GM23338 (cell line): ENCODE measurements at regions not wholly inside any gene's neighbourhood (a gene's known extent, or its start where the extent isn't known, plus 50 kb on each side); places are given as distances from the start of the nearest gene placed in this dataset.

Source experiments
- ATAC-seq: fragments of 200-7000 bp; cut with Tn5 transposase; 3 replicates; pipeline ENCODE4 v1.9.1; 2020
- DNase-seq: peaks from one replicate; pipeline ENCODE4 v3.0.0-alpha.2; 2015; ENCODE audit warnings: low spot score
- H2AFZ ChIP-seq: fragments of 200-600 bp; sonication (generic); 2 replicates; pipeline ENCODE4 v1.8.0; 2016; ENCODE audit warnings: antibody characterized with exemption, mild to moderate bottlenecking, moderate library complexity
- H3F3A ChIP-seq: fragments of 200-600 bp; sonication (generic); replicated peaks from 2 replicates; pipeline ENCODE4 v1.8.0; 2017; ENCODE audit warnings: antibody characterized with exemption, mixed run types, low read depth
- H3K27ac ChIP-seq: fragments of 200-600 bp; sonication (generic); 2 replicates; pipeline ENCODE4 v1.6.1; 2016; ENCODE audit warnings: low read depth
- H3K27me3 ChIP-seq: fragments of 200-600 bp; sonication (generic); 2 replicates; pipeline ENCODE4 v1.8.0; 2016; ENCODE audit warnings: mild to moderate bottlenecking, mixed run types, moderate library complexity; ENCODE audit not compliant: insufficient read depth
- H3K36me3 ChIP-seq: fragments of 200-600 bp; sonication (generic); 2 replicates; pipeline ENCODE4 v1.8.0; 2016; ENCODE audit warnings: mild to moderate bottlenecking; ENCODE audit not compliant: insufficient read depth
- H3K4me1 ChIP-seq: fragments of 200-600 bp; sonication (generic); 2 replicates; pipeline ENCODE4 v1.8.0; 2016; ENCODE audit warnings: mild to moderate bottlenecking, moderate library complexity; ENCODE audit not compliant: insufficient read depth
- H3K4me2 ChIP-seq: fragments of 200-600 bp; sonication (generic); 2 replicates; pipeline ENCODE4 v1.7.1; 2017; ENCODE audit warnings: mixed run types
- H3K4me3 ChIP-seq: fragments of 200-600 bp; sonication (generic); 2 replicates; pipeline ENCODE4 v1.6.1; 2016; ENCODE audit warnings: mixed run types
- H3K79me2 ChIP-seq: fragments of 200-600 bp; sonication (generic); replicated peaks from 2 replicates; pipeline ENCODE4 v1.8.0; 2017; ENCODE audit warnings: mild to moderate bottlenecking; ENCODE audit not compliant: insufficient read depth
- H3K9me2 ChIP-seq: fragments of 200-600 bp; sonication (generic); 2 replicates; pipeline ENCODE4 v1.8.0; 2017; ENCODE audit not compliant: insufficient read depth
- H4K20me1 ChIP-seq: fragments of 200-600 bp; sonication (generic); replicated peaks from 2 replicates; pipeline ENCODE4 v1.8.0; 2017; ENCODE audit warnings: mild to moderate bottlenecking; ENCODE audit not compliant: insufficient read depth
- H3K27ac Mint-ChIP-seq: 2 replicates; pipeline ENCODE4 v1.8.0; 2020; ENCODE audit warnings: inconsistent platforms, mild to moderate bottlenecking, moderate library complexity, mixed read lengths
- H3K27me3 Mint-ChIP-seq: 3 replicates; pipeline ENCODE4 v1.8.0; 2022; ENCODE audit warnings: low read depth, mild to moderate bottlenecking, moderate library complexity, mixed read lengths, inconsistent platforms; ENCODE audit not compliant: insufficient read depth, poor library complexity
- H3K36me3 Mint-ChIP-seq: 3 replicates; pipeline ENCODE4 v1.8.0; 2021; ENCODE audit warnings: low read depth, mild to moderate bottlenecking, inconsistent platforms, moderate library complexity, mixed read lengths
- H3K4me1 Mint-ChIP-seq: 3 replicates; pipeline ENCODE4 v1.8.0; 2020; ENCODE audit warnings: mild to moderate bottlenecking, inconsistent platforms, mixed read lengths
- H3K4me3 Mint-ChIP-seq: 3 replicates; pipeline ENCODE4 v1.8.0; 2021; ENCODE audit warnings: moderate library complexity, mild to moderate bottlenecking, inconsistent platforms, mixed read lengths
- H3K9me3 Mint-ChIP-seq: 3 replicates; pipeline ENCODE4 v1.8.0; 2020; ENCODE audit warnings: moderate library complexity, mild to moderate bottlenecking, inconsistent platforms, mixed read lengths
- CREB1 ChIP-seq: fragments of 250-450 bp; sonication (Bioruptor Pico); IDR thresholded peaks from 2 replicates; pipeline ENCODE4 v1.5.0; 2020; ENCODE audit warnings: low read depth, mild to moderate bottlenecking, moderate library complexity
- ETS1 ChIP-seq: IDR thresholded peaks from 2 replicates; pipeline ENCODE4 v1.6.1; 2016; ENCODE audit warnings: antibody characterized with exemption
- EZH2 ChIP-seq: fragments of 200-600 bp; sonication (generic); IDR thresholded peaks from one replicate; pipeline ENCODE4 v1.8.0; 2017; ENCODE audit warnings: antibody characterized with exemption, mild to moderate bottlenecking, low read depth; ENCODE audit not compliant: unreplicated experiment
- POLR2AphosphoS5 ChIP-seq: IDR thresholded peaks from 2 replicates; pipeline ENCODE4 v1.6.1; 2016; ENCODE audit warnings: antibody characterized with exemption, low read depth
- REST ChIP-seq: IDR thresholded peaks from one replicate; pipeline ENCODE4 v1.6.1; 2018; ENCODE audit warnings: antibody characterized with exemption; ENCODE audit not compliant: unreplicated experiment
- STAT1 ChIP-seq: IDR thresholded peaks from one replicate; pipeline ENCODE4 v1.6.1; 2016; ENCODE audit warnings: antibody characterized with exemption; ENCODE audit not compliant: unreplicated experiment
- ZNF114 ChIP-seq: fragments of 250-450 bp; sonication (Bioruptor Pico); IDR thresholded peaks from 2 replicates; pipeline ENCODE4 v1.5.0; 2020; ENCODE audit warnings: mild to moderate bottlenecking, moderate library complexity
- ZNF462 ChIP-seq: fragments of 250-450 bp; sonication (Bioruptor Pico); IDR thresholded peaks from 2 replicates; pipeline ENCODE4 v1.5.0; 2020; ENCODE audit warnings: mild to moderate bottlenecking, moderate library complexity

GRCh38 chr19:29076161-29076560, 136.8 kb downstream of the UQCRFS1 start:
- ATAC-seq: no peak
- Mint-ChIP-seq H3K27me3 (no peaks in the 10 kb centered on the region), H3K4me3 (no peak overlapping the region), H3K27ac (no peak overlapping the region), H3K36me3 (no peaks in the 10 kb centered on the region), H3K9me3 (peaks cover 3% of the 10 kb centered on the region; the same call in 2 of the 3 replicates), H3K4me1 (peaks cover 21% of the 10 kb centered on the region)
- no peak overlapping the region for H3K27ac ChIP-seq
- H3K4me2 ChIP-seq: no peak overlapping the region
- H3K9me2 ChIP-seq: no peaks in the 10 kb centered on the region
- H3F3A ChIP-seq: no peaks in the 10 kb centered on the region
- H2AFZ ChIP-seq: no peak overlapping the region
- no peaks in the 10 kb centered on the region for H3K79me2 ChIP-seq
- no peak overlapping the region for H3K4me3 ChIP-seq
- H3K4me1 ChIP-seq: peaks cover 17% of the 10 kb centered on the region
- H3K36me3 ChIP-seq: no peaks in the 10 kb centered on the region
- H4K20me1 ChIP-seq: no peaks in the 10 kb centered on the region
- TF ChIP-seq EZH2 (no peak), ETS1 (no peak), ZNF114 (CRISPR knock-in tag) (no peak)
- DNase-seq: no peak
- H3K27me3 ChIP-seq: no peaks in the 10 kb centered on the region

GRCh38 chr19:29075149-29075548, 137.8 kb downstream of the UQCRFS1 start:
- Histone ChIP-seq H4K20me1 (no peaks in the 10 kb centered on the region), H3K9me2 (no peaks in the 10 kb centered on the region), H3K79me2 (no peaks in the 10 kb centered on the region), H3K27me3 (no peaks in the 10 kb centered on the region), H3K4me2 (no peak overlapping the region), H3F3A (no peaks in the 10 kb centered on the region), H3K36me3 (no peaks in the 10 kb centered on the region), H3K4me3 (no peak overlapping the region), H3K4me1 (peaks cover 17% of the 10 kb centered on the region), H2AFZ (peak overlapping the region; percentile 23; the same call in 1 of the 2 replicates), H3K27ac (no peak overlapping the region)
- Mint-ChIP-seq H3K27me3 (no peaks in the 10 kb centered on the region), H3K4me3 (no peak overlapping the region), H3K4me1 (peaks cover 21% of the 10 kb centered on the region), H3K9me3 (peaks cover 3% of the 10 kb centered on the region; the same call in 2 of the 3 replicates), H3K36me3 (no peaks in the 10 kb centered on the region), H3K27ac (no peak overlapping the region)
- no peak for ATAC-seq
- no peak for DNase-seq
- TF ChIP-seq ZNF114 (CRISPR knock-in tag) (no peak), ZNF462 (CRISPR knock-in tag) (no peak), STAT1 (no peak), POLR2AphosphoS5 (no peak), REST (no peak), ETS1 (no peak), EZH2 (no peak), CREB1 (no peak)
